ENCODE measurements at regions not wholly inside any gene's neighbourhood (a gene's known extent, or its start where the extent isn't known, plus 50 kb on each side); places are given as distances from the start of the nearest gene placed in this dataset.

- H3K4me3 ChIP-seq: no peak overlapping the region
- no peaks in the 10 kb centered on the region for H3K27me3 ChIP-seq
- no peaks in the 10 kb centered on the region for H4K20me1 ChIP-seq
- no peak overlapping the region for H3K9ac ChIP-seq
- peaks cover 8% of the 10 kb centered on the region for H3K9me3 ChIP-seq
- H3K27ac ChIP-seq: no peak overlapping the region
- no peak for TF ChIP-seq Cebpa-rat (IDR thresholded peaks at IDR 0.05)
- H3K4me1 ChIP-seq: no peaks in the 10 kb centered on the region
- H3K36me3 ChIP-seq: no peaks in the 10 kb centered on the region
- H3K4me2 ChIP-seq: no peak overlapping the region
Observed at GRCh38 chr12:94055528-94055927, 92.8 kb upstream of the PLXNC1 start.

- H3K9ac ChIP-seq: no peak overlapping the region
- no peak overlapping the region for H3K4me3 ChIP-seq
- no peaks in the 10 kb centered on the region for H3K4me1 ChIP-seq
Observed at GRCh38 chr12:94056419-94057158, 91.8 kb upstream of the PLXNC1 start.

GRCh38 chr12:94057262-94058151 is 90.9 kb upstream of the PLXNC1 start:
- peaks cover 14% of the 10 kb centered on the region for H3K9me3 ChIP-seq
- no peaks in the 10 kb centered on the region for H3K4me1 ChIP-seq
- H3K4me3 ChIP-seq: no peak overlapping the region
- no peaks in the 10 kb centered on the region for H4K20me1 ChIP-seq
- no peak overlapping the region for H3K4me2 ChIP-seq
- no peak overlapping the region for H3K9ac ChIP-seq
- no peak for TF ChIP-seq Cebpa-rat (IDR thresholded peaks at IDR 0.05)
- no peaks in the 10 kb centered on the region for H3K36me3 ChIP-seq
- H3K27ac ChIP-seq: no peak overlapping the region
- no peaks in the 10 kb centered on the region for H3K27me3 ChIP-seq

More at GRCh38 chr12:94056419-94057158, 91.8 kb upstream of the PLXNC1 start:
- TF ChIP-seq Cebpa-rat (IDR thresholded peaks at IDR 0.05): no peak
- no peaks in the 10 kb centered on the region for H3K27me3 ChIP-seq
- no peaks in the 10 kb centered on the region for H3K36me3 ChIP-seq
- H3K27ac ChIP-seq: no peak overlapping the region
- no peaks in the 10 kb centered on the region for H4K20me1 ChIP-seq
- no peak overlapping the region for H3K4me2 ChIP-seq
- peaks cover 14% of the 10 kb centered on the region for H3K9me3 ChIP-seq

GRCh38 chr12:94059394-94060368 is 88.7 kb upstream of the PLXNC1 start:
- Histone ChIP-seq H3K36me3 (no peaks in the 10 kb centered on the region), H3K9me3 (peaks cover 9% of the 10 kb centered on the region; the same call in 1 of the 2 replicates), H3K4me1 (no peaks in the 10 kb centered on the region), H3K9ac (no peak overlapping the region), H3K4me3 (no peak overlapping the region), H3K27ac (no peak overlapping the region), H3K27me3 (no peaks in the 10 kb centered on the region), H3K4me2 (no peak overlapping the region), H4K20me1 (no peaks in the 10 kb centered on the region)
- TF ChIP-seq Cebpa-rat (IDR thresholded peaks at IDR 0.05): no peak

GRCh38 chr12:94062194-94062593 is 86.2 kb upstream of the PLXNC1 start:
- no peak overlapping the region for H3K4me3 ChIP-seq
- TF ChIP-seq Cebpa-rat (IDR thresholded peaks at IDR 0.05): no peak
- no peak overlapping the region for H3K4me2 ChIP-seq

GRCh38 chr12:94062796-94063635 is 85.4 kb upstream of the PLXNC1 start:
- Histone ChIP-seq H4K20me1 (no peaks in the 10 kb centered on the region), H3K4me2 (no peak overlapping the region)
- TF ChIP-seq Cebpa-rat (IDR thresholded peaks at IDR 0.05): no peak

More at GRCh38 chr12:94062194-94062593, 86.2 kb upstream of the PLXNC1 start:
- no peak overlapping the region for H3K27ac ChIP-seq
- H3K9ac ChIP-seq: no peak overlapping the region
- peaks cover 9% of the 10 kb centered on the region; the same call in 1 of the 2 replicates for H3K9me3 ChIP-seq
- H3K27me3 ChIP-seq: no peaks in the 10 kb centered on the region
- no peaks in the 10 kb centered on the region for H4K20me1 ChIP-seq
- H3K4me1 ChIP-seq: no peaks in the 10 kb centered on the region
- H3K36me3 ChIP-seq: no peaks in the 10 kb centered on the region

GRCh38 chr12:94070520-94070919 is 77.9 kb upstream of the PLXNC1 start:
- no peak for TF ChIP-seq Cebpa-rat (IDR thresholded peaks at IDR 0.05)
- H3K4me2 ChIP-seq: no peak overlapping the region

More at GRCh38 chr12:94062796-94063635, 85.4 kb upstream of the PLXNC1 start:
- no peak overlapping the region for H3K9ac ChIP-seq
- no peaks in the 10 kb centered on the region for H3K27me3 ChIP-seq
- H3K4me1 ChIP-seq: no peaks in the 10 kb centered on the region
- H3K27ac ChIP-seq: no peak overlapping the region
- H3K36me3 ChIP-seq: no peaks in the 10 kb centered on the region
- H3K4me3 ChIP-seq: no peak overlapping the region
- H3K9me3 ChIP-seq: peaks cover 9% of the 10 kb centered on the region; the same call in 1 of the 2 replicates

GRCh38 chr12:94071258-94071657 is 77.1 kb upstream of the PLXNC1 start:
- Histone ChIP-seq H3K4me1 (peaks cover 10% of the 10 kb centered on the region; the same call in 1 of the 2 replicates), H3K36me3 (no peaks in the 10 kb centered on the region), H3K4me2 (no peak overlapping the region), H3K4me3 (no peak overlapping the region), H3K9ac (no peak overlapping the region), H3K9me3 (peaks cover 6% of the 10 kb centered on the region; the same call in 1 of the 2 replicates), H4K20me1 (no peaks in the 10 kb centered on the region), H3K27me3 (no peaks in the 10 kb centered on the region), H3K27ac (no peak overlapping the region)
- TF ChIP-seq Cebpa-rat (IDR thresholded peaks at IDR 0.05): no peak

More at GRCh38 chr12:94070520-94070919, 77.9 kb upstream of the PLXNC1 start:
- no peak overlapping the region for H3K9ac ChIP-seq
- no peaks in the 10 kb centered on the region for H4K20me1 ChIP-seq
- H3K4me3 ChIP-seq: no peak overlapping the region
- peaks cover 6% of the 10 kb centered on the region; the same call in 1 of the 2 replicates for H3K4me1 ChIP-seq
- no peaks in the 10 kb centered on the region for H3K27me3 ChIP-seq
- no peak overlapping the region for H3K27ac ChIP-seq
- no peaks in the 10 kb centered on the region for H3K36me3 ChIP-seq
- peaks cover 6% of the 10 kb centered on the region; the same call in 1 of the 2 replicates for H3K9me3 ChIP-seq

Measured in BLaER1 (cell line).